ENCODE measurements at regions not wholly inside any gene's neighbourhood (a gene's known extent, or its start where the extent isn't known, plus 50 kb on each side); places are given as distances from the start of the nearest gene placed in this dataset.

GRCh38 chr14:100399052-100399849 lies 76.1 kb downstream of the SLC25A47 start:
- DNase-seq: no peak

GRCh38 chr14:100400115-100400514 lies 77.0 kb downstream of the SLC25A47 start:
- DNase-seq: no peak

GRCh38 chr14:100401031-100401692 lies 78.0 kb downstream of the SLC25A47 start:
- DNase-seq: no peak

GRCh38 chr14:100401792-100402191 lies 78.7 kb downstream of the SLC25A47 start:
- no peak for DNase-seq

GRCh38 chr14:100402631-100403030 lies 79.5 kb downstream of the SLC25A47 start:
- no peak for DNase-seq

GRCh38 chr14:100403105-100403504 lies 80.0 kb downstream of the SLC25A47 start:
- no peak for DNase-seq

- DNase-seq: no peak
Observed at GRCh38 chr14:100403802-100404365, 80.7 kb downstream of the SLC25A47 start.

- no peak for DNase-seq
Observed at GRCh38 chr14:100404419-100404818, 81.3 kb downstream of the SLC25A47 start.

GRCh38 chr14:100405760-100406455 lies 82.8 kb downstream of the SLC25A47 start:
- DNase-seq: no peak

GRCh38 chr14:100406505-100407131 lies 83.5 kb downstream of the SLC25A47 start:
- DNase-seq: peak; percentile 13

- DNase-seq: no peak
Observed at GRCh38 chr14:100407376-100408102, 84.4 kb downstream of the SLC25A47 start.

GRCh38 chr14:100408350-100409002 lies 85.3 kb downstream of the SLC25A47 start:
- DNase-seq: no peak

GRCh38 chr14:100409003-100409360 lies 85.8 kb downstream of the SLC25A47 start:
- DNase-seq: no peak

- DNase-seq: no peak
Observed at GRCh38 chr14:100409651-100410050, 86.5 kb downstream of the SLC25A47 start.

GRCh38 chr14:100410056-100410565 lies 87.0 kb downstream of the SLC25A47 start:
- no peak for DNase-seq

GRCh38 chr14:100413699-100414098 lies 90.6 kb downstream of the SLC25A47 start:
- no peak for DNase-seq

- no peak for DNase-seq
Observed at GRCh38 chr14:100415226-100415625, 92.1 kb downstream of the SLC25A47 start.

GRCh38 chr14:100416081-100416680 lies 93.0 kb downstream of the SLC25A47 start:
- no peak for DNase-seq

- no peak for DNase-seq
Observed at GRCh38 chr14:100416921-100417860, 94.1 kb downstream of the SLC25A47 start.

- no peak for DNase-seq
Observed at GRCh38 chr14:100419856-100420255, 96.7 kb downstream of the SLC25A47 start.

Measured in stimulated activated CD4-positive, alpha-beta T cell treated with anti-CD3 and anti-CD28 coated beads, Interleukin-1b, Interleukin-23, amount 100 ng/mL, for 48 hours (primary cell).